Breast epithelium (tissue), 4 donors: ENCODE measurements at regions not wholly inside any gene's neighbourhood (a gene's known extent, or its start where the extent isn't known, plus 50 kb on each side); places are given as distances from the start of the nearest gene placed in this dataset.

Source experiments
- DNase-seq, 2 donors: peaks; one replicate each; pipeline ENCODE4 v3.0.0-alpha.2; 2019; ENCODE audit warnings: low spot score in 2 of 2
- H3K27ac ChIP-seq, 2 donors: fragments of 200-600 bp; sonication (generic) in 1 of 2; one replicate each; pipeline ENCODE4 v1.5.1; 2016 to 2019; ENCODE audit warnings: mild to moderate bottlenecking in 1 of 2
- H3K27me3 ChIP-seq, 2 donors: fragments of 200-600 bp; sonication (generic) in 1 of 2; one replicate each; pipeline versions ENCODE4 v1.5.1 to v1.6.0; 2017 to 2019; ENCODE audit warnings: control low read depth in 1 of 2, mild to moderate bottlenecking in 1 of 2
- H3K36me3 ChIP-seq: fragments of 200-600 bp; one replicate; pipeline ENCODE4 v1.5.1; 2019
- H3K4me1 ChIP-seq, 2 donors: fragments of 200-600 bp; sonication (generic); one replicate each; pipeline ENCODE4 v1.5.1; 2016 to 2019; ENCODE audit warnings: control low read depth in 1 of 2
- H3K4me3 ChIP-seq, 3 donors: fragments of 200-600 bp; sonication (generic); 1 replicate in 2 of 3; 2 replicates in 1 of 3; pipeline ENCODE4 v1.5.1; 2016 to 2019; ENCODE audit warnings: mild to moderate bottlenecking in 3 of 3, moderate library complexity in 2 of 3
- H3K9me3 ChIP-seq, 2 donors: fragments of 200-600 bp; sonication (generic) in 1 of 2; one replicate each; pipeline ENCODE4 v1.5.1; 2016 to 2019; ENCODE audit warnings: control low read depth in 1 of 2
- POLR2A ChIP-seq: fragments of 450-650 bp; IDR thresholded peaks from one replicate; pipeline ENCODE4 v1.6.1; 2016; ENCODE audit warnings: antibody characterized with exemption, mild to moderate bottlenecking, moderate library complexity
- POLR2AphosphoS5 ChIP-seq, 3 donors: sonication (generic); formaldehyde crosslinking; IDR thresholded peaks; one replicate each; pipeline ENCODE4 v1.6.1; 2017; ENCODE audit warnings: antibody characterized with exemption in 3 of 3
- intact Hi-C: fragments of 100-400 bp; cut with DNase I; formaldehyde crosslinking; loops from one replicate; pipeline ENCODE4 v1.15.1; 2023; ENCODE audit warnings: low total_unique reads
- TF ChIP-seq, protein P1 (sequence below), 3 donors: fragments of 450-650 bp; IDR thresholded peaks; one replicate each; pipeline ENCODE4 v1.5.1; 2016 to 2017; ENCODE audit warnings: antibody characterized with exemption in 3 of 3, mild to moderate bottlenecking in 3 of 3, moderate library complexity in 3 of 3

GRCh38 chr17:34107019-34107418 lies 148.1 kb upstream of the CCL2 start:
- Histone ChIP-seq H3K27me3 (peaks cover 0 to 24% of the 10 kb centered on the region in 2 donors), H3K4me3 (no peak overlapping the region), H3K36me3 (no peaks in the 10 kb centered on the region), H3K4me1 (no peaks in the 10 kb centered on the region), H3K9me3 (no peaks in the 10 kb centered on the region), H3K27ac (no peak overlapping the region)
- intact Hi-C loops = no loop called here
- TF ChIP-seq POLR2AphosphoS5 (IDR thresholded peaks at IDR 0.05) (no peak), POLR2A (no peak)
- TF ChIP-seq, protein P1, sequence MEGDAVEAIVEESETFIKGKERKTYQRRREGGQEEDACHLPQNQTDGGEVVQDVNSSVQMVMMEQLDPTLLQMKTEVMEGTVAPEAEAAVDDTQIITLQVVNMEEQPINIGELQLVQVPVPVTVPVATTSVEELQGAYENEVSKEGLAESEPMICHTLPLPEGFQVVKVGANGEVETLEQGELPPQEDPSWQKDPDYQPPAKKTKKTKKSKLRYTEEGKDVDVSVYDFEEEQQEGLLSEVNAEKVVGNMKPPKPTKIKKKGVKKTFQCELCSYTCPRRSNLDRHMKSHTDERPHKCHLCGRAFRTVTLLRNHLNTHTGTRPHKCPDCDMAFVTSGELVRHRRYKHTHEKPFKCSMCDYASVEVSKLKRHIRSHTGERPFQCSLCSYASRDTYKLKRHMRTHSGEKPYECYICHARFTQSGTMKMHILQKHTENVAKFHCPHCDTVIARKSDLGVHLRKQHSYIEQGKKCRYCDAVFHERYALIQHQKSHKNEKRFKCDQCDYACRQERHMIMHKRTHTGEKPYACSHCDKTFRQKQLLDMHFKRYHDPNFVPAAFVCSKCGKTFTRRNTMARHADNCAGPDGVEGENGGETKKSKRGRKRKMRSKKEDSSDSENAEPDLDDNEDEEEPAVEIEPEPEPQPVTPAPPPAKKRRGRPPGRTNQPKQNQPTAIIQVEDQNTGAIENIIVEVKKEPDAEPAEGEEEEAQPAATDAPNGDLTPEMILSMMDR (IDR thresholded peaks at IDR 0.05) = no peak
- no peak for DNase-seq

DNA sequence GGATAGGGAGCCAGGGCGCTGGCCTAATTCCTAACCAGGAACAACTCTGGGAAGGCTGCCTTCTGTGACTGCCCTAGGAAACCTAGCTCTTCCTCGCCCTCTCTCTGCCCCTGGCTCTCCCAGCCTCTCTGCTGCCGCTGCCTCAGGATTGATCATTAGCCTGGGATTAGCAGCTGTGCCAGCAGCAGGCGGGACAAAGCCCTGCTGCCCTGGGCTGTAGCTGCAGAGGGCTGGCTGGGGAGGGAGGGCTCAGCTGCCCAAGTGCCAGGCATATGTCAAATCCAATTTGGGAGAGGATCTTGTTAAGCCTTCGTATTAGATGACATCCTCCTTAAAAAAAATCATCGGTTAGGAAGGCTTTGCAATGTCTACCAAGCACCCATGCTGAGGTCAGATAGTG lies 144.8 kb upstream of the CCL2 start:
- intact Hi-C loops = no loop called here
- Histone ChIP-seq H3K4me1 (no peaks in the 10 kb centered on the region), H3K36me3 (no peaks in the 10 kb centered on the region), H3K27ac (no peak overlapping the region), H3K4me3 (no peak overlapping the region), H3K27me3 (peaks cover 0 to 30% of the 10 kb centered on the region in 2 donors), H3K9me3 (no peaks in the 10 kb centered on the region)
- DNase-seq = no peak
- TF ChIP-seq POLR2AphosphoS5 (IDR thresholded peaks at IDR 0.05) = no peak
- TF ChIP-seq POLR2A = no peak
- TF ChIP-seq, protein P1 (IDR thresholded peaks at IDR 0.05) = no peak

- peaks cover 0 to 35% of the 10 kb centered on the region in 2 donors for H3K27me3 ChIP-seq
- TF ChIP-seq POLR2A (no peak), POLR2AphosphoS5 (IDR thresholded peaks at IDR 0.05) (no peak)
- TF ChIP-seq, protein P1 (IDR thresholded peaks at IDR 0.05) = no peak
- H3K36me3 ChIP-seq = no peaks in the 10 kb centered on the region
- H3K4me1 ChIP-seq = no peaks in the 10 kb centered on the region
- no peak for DNase-seq
- H3K4me3 ChIP-seq = no peak overlapping the region
- no peak overlapping the region for H3K27ac ChIP-seq
- intact Hi-C loops = no loop called here
- no peaks in the 10 kb centered on the region for H3K9me3 ChIP-seq
These were observed 142.0 kb upstream of the CCL2 start for GRCh38 chr17:34113089-34113488.

DNA sequence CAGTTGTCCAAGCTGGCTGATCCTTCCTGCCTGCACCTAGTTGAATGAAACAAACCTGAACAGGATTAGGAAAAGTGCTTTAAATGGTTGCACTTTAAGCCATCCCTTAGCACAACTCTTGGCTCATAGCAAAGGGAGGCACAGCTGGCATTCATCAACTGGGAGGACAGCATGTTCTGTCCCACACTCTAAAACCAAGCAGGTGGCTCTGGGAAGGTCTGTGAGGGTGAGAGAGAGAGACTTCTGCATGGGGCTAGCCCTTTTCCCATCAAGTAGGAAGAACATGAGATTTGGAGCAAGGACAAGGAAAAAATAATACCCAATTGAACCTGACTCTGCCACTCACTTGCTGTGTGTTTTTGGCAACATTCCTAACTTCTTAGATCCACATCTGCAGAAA lies 140.9 kb upstream of the CCL2 start:
- Histone ChIP-seq H3K4me3 (no peak overlapping the region), H3K9me3 (no peaks in the 10 kb centered on the region), H3K36me3 (no peaks in the 10 kb centered on the region), H3K27ac (no peak overlapping the region), H3K4me1 (no peaks in the 10 kb centered on the region), H3K27me3 (peaks cover 0 to 34% of the 10 kb centered on the region in 2 donors)
- TF ChIP-seq POLR2AphosphoS5 (IDR thresholded peaks at IDR 0.05) (no peak), POLR2A (no peak)
- intact Hi-C loops = no loop called here
- no peak for DNase-seq

DNA sequence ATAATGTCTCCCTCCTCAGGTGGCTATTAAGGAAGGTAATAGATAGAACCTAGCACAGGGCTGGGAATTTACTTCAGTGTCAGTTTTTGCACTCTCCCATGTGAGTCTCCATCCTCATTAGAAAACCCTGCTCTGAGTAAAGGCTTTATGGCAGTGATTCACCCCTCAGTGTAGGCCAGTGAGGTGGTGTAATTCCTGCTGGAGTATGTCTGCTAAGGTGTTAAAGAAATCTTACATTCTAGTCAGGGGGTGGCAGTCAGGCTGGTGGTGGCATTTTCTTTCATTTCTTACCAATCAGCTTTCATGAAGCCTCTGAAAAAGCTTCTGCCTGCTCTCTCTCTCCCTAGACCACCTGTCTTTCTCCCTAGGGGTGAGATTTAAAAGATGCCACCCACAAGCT lies 138.8 kb upstream of the CCL2 start:
- TF ChIP-seq POLR2A (no peak), POLR2AphosphoS5 (IDR thresholded peaks at IDR 0.05) (no peak)
- TF ChIP-seq, protein P1 (IDR thresholded peaks at IDR 0.05) = no peak
- intact Hi-C loops = no loop called here
- Histone ChIP-seq H3K27ac (no peak overlapping the region), H3K4me1 (no peaks in the 10 kb centered on the region), H3K36me3 (no peaks in the 10 kb centered on the region), H3K27me3 (peaks cover 0 to 27% of the 10 kb centered on the region in 2 donors), H3K4me3 (no peak overlapping the region), H3K9me3 (no peaks in the 10 kb centered on the region)
- DNase-seq = no peak

DNA sequence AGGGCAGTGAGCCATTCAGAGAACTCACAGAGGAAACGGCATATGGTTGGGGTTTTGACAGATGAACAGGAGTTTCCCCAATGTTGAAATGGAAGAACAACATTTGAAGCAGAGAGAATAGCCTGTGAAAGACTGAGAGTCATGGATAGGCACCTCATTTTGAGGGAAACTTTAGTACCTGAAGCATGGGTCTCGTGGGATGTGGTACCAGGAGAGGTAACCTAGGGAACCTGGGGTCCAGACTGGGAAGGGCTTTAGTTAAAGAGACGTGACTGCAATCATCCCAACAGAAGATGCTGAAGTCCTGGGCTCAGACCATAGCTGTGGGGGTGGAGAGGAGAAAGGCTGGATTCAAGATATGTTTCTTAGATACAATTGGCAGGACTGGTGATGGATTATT lies 137.8 kb upstream of the CCL2 start:
- Histone ChIP-seq H3K27me3 (peaks cover 0 to 33% of the 10 kb centered on the region in 2 donors), H3K36me3 (no peaks in the 10 kb centered on the region), H3K27ac (no peak overlapping the region), H3K4me1 (no peaks in the 10 kb centered on the region), H3K4me3 (no peak overlapping the region), H3K9me3 (no peaks in the 10 kb centered on the region)
- DNase-seq = no peak
- intact Hi-C loops = no loop called here
- TF ChIP-seq, protein P1 (IDR thresholded peaks at IDR 0.05) = no peak
- TF ChIP-seq POLR2AphosphoS5 (IDR thresholded peaks at IDR 0.05) (no peak), POLR2A (no peak)
